H9 (cell line): ENCODE measurements at regions not wholly inside any gene's neighbourhood (a gene's known extent, or its start where the extent isn't known, plus 50 kb on each side); places are given as distances from the start of the nearest gene placed in this dataset.
A peak's percentile ranks its signal among the peaks of the same experiment; 100 is the strongest.

Experiments used
- DNase-seq: peaks from one replicate; pipeline ENCODE4 v3.0.0-alpha.2; 2017
- H2AFZ ChIP-seq: one replicate; pipeline ENCODE4 v1.6.1; 2013; ENCODE audit warnings: mild to moderate bottlenecking, low read length, control low read depth, moderate library complexity
- H2AK5ac ChIP-seq: 2 replicates; pipeline ENCODE4 v1.6.1; 2013; ENCODE audit warnings: low read length, control low read depth, mixed read lengths; ENCODE audit not compliant: insufficient read length
- H2BK120ac ChIP-seq: one replicate; pipeline ENCODE4 v1.6.1; 2013; ENCODE audit warnings: low read depth, mild to moderate bottlenecking, low read length, control low read depth, inconsistent platforms; ENCODE audit not compliant: poor library complexity, severe bottlenecking
- H2BK12ac ChIP-seq: 2 replicates; pipeline ENCODE4 v1.6.1; 2013; ENCODE audit warnings: low read length, control low read depth, mixed read lengths, low read depth; ENCODE audit not compliant: insufficient read length
- H2BK15ac ChIP-seq: 2 replicates; pipeline ENCODE4 v1.6.1; 2013; ENCODE audit warnings: low read depth, low read length, control low read depth
- H2BK20ac ChIP-seq: one replicate; pipeline ENCODE4 v1.6.1; 2013; ENCODE audit warnings: low read depth, mild to moderate bottlenecking, low read length, control low read depth, inconsistent platforms; ENCODE audit not compliant: poor library complexity, severe bottlenecking
- H2BK5ac ChIP-seq: 2 replicates; pipeline ENCODE4 v1.6.1; 2013; ENCODE audit warnings: low read length, control low read depth, mixed read lengths; ENCODE audit not compliant: insufficient read length
- H3K14ac ChIP-seq: 2 replicates; pipeline ENCODE4 v1.6.1; 2013; ENCODE audit warnings: low read length, control low read depth; ENCODE audit not compliant: insufficient read depth
- H3K18ac ChIP-seq: 2 replicates; pipeline ENCODE4 v1.6.1; 2013; ENCODE audit warnings: low read depth, mild to moderate bottlenecking, mixed read lengths, low read length, control low read depth; ENCODE audit not compliant: insufficient read length
- H3K23ac ChIP-seq: 2 replicates; pipeline ENCODE4 v1.6.1; 2013; ENCODE audit warnings: low read length, control low read depth, mixed read lengths, low read depth; ENCODE audit not compliant: insufficient read length
- H3K23me2 ChIP-seq: 2 replicates; pipeline ENCODE4 v1.6.1; 2013; ENCODE audit warnings: low read depth, mild to moderate bottlenecking, mixed read lengths, low read length, control low read depth; ENCODE audit not compliant: insufficient read length, poor library complexity, severe bottlenecking
- H3K27ac ChIP-seq: 2 replicates; pipeline ENCODE4 v1.5.1; 2013; ENCODE audit warnings: low read length, control low read depth, mixed read lengths, low read depth; ENCODE audit not compliant: insufficient read length
- H3K27me3 ChIP-seq: 2 replicates; pipeline ENCODE4 v1.6.1; 2013; ENCODE audit warnings: low read length, control low read depth, inconsistent platforms; ENCODE audit not compliant: insufficient read depth
- H3K4ac ChIP-seq: 2 replicates; pipeline ENCODE4 v1.6.1; 2013; ENCODE audit warnings: low read depth, mild to moderate bottlenecking, control low read depth, inconsistent platforms, low read length, moderate library complexity
- H3K4me1 ChIP-seq: 2 replicates; pipeline ENCODE4 v1.6.1; 2013; ENCODE audit warnings: low read length, control low read depth, inconsistent platforms; ENCODE audit not compliant: insufficient read depth
- H3K4me2 ChIP-seq: 2 replicates; pipeline ENCODE4 v1.6.1; 2013; ENCODE audit warnings: low read length, control low read depth, mixed read lengths; ENCODE audit not compliant: insufficient read length, insufficient read depth
- H3K56ac ChIP-seq: 2 replicates; pipeline ENCODE4 v1.6.1; 2013; ENCODE audit warnings: low read depth, mild to moderate bottlenecking, mixed read lengths, low read length, control low read depth; ENCODE audit not compliant: insufficient read length
- H3K79me1 ChIP-seq: 2 replicates; pipeline ENCODE4 v1.6.1; 2013; ENCODE audit warnings: low read depth, mild to moderate bottlenecking, moderate library complexity, low read length, control low read depth, inconsistent platforms; ENCODE audit not compliant: insufficient read depth, poor library complexity, severe bottlenecking
- H3K79me2 ChIP-seq: 2 replicates; pipeline ENCODE4 v1.6.1; 2013; ENCODE audit warnings: low read length, control low read depth, inconsistent platforms; ENCODE audit not compliant: insufficient read depth
- H3K9ac ChIP-seq: 2 replicates; pipeline ENCODE4 v1.6.1; 2013; ENCODE audit warnings: low read length, control low read depth, mixed read lengths; ENCODE audit not compliant: insufficient read length; ENCODE audit errors: extremely low read depth
- H3K9me3 ChIP-seq: one replicate; pipeline ENCODE4 v1.6.1; 2013; ENCODE audit warnings: low read depth, low read length, inconsistent platforms; ENCODE audit not compliant: control insufficient read depth
- H3T11ph ChIP-seq: one replicate; pipeline ENCODE4 v1.6.1; 2013; ENCODE audit warnings: mild to moderate bottlenecking, low read length, control low read depth, inconsistent platforms
- H4K20me1 ChIP-seq: one replicate; pipeline ENCODE4 v1.6.1; 2013; ENCODE audit not compliant: control insufficient read depth, insufficient read length, insufficient read depth
- H4K5ac ChIP-seq: 2 replicates; pipeline ENCODE4 v1.6.1; 2013; ENCODE audit warnings: low read depth, mild to moderate bottlenecking, mixed read lengths, low read length, control low read depth; ENCODE audit not compliant: insufficient read length
- H4K8ac ChIP-seq: replicated peaks from 2 replicates; pipeline ENCODE4 v1.6.1; 2013; ENCODE audit warnings: low read length, control low read depth, mixed read lengths, low read depth; ENCODE audit not compliant: insufficient read length
- H4K91ac ChIP-seq: 2 replicates; pipeline ENCODE4 v1.6.1; 2013; ENCODE audit warnings: low read depth, mild to moderate bottlenecking, moderate library complexity, mixed read lengths, low read length, control low read depth; ENCODE audit not compliant: insufficient read length
- H3K27ac Mint-ChIP-seq, 3 experiments: 2 replicates in 2 of 3; 3 replicates in 1 of 3; pipeline ENCODE4 v1.8.0; 2020 to 2021; ENCODE audit warnings: mixed read lengths in 3 of 3, mild to moderate bottlenecking in 1 of 3, moderate library complexity in 1 of 3
- H3K27me3 Mint-ChIP-seq: 2 replicates; pipeline ENCODE4 v1.8.0; 2021; ENCODE audit warnings: low read depth, mild to moderate bottlenecking, moderate library complexity, mixed read lengths
- H3K36me3 Mint-ChIP-seq, 3 experiments: 2 replicates in 2 of 3; 3 replicates in 1 of 3; pipeline ENCODE4 v1.8.0; 2020 to 2021; ENCODE audit warnings: low read depth in 3 of 3, mixed read lengths in 3 of 3; ENCODE audit not compliant: insufficient read depth in 1 of 3
- H3K4me1 Mint-ChIP-seq, 2 experiments: 2 replicates each; pipeline ENCODE4 v1.8.0; 2020; ENCODE audit warnings: mixed read lengths in 2 of 2
- H3K4me3 Mint-ChIP-seq, 2 experiments: 2 replicates in 1 of 2; 3 replicates in 1 of 2; pipeline ENCODE4 v1.8.0; 2020 to 2021; ENCODE audit warnings: mild to moderate bottlenecking in 2 of 2, mixed read lengths in 2 of 2, moderate library complexity in 1 of 2
- H3K9me3 Mint-ChIP-seq, 2 experiments: 2 replicates in 1 of 2; 3 replicates in 1 of 2; pipeline ENCODE4 v1.8.0; 2020; ENCODE audit warnings: mild to moderate bottlenecking in 2 of 2, mixed read lengths in 2 of 2, moderate library complexity in 1 of 2
- WGBS: extraction: QIAGEN DNeasy Blood & Tissue Kit; methylation state at CpG from one replicate; pipeline ENCODE4 v1.1.7; 2013; ENCODE audit warnings: missing lambda C conversion rate, low lambda C conversion rate, mixed read lengths; ENCODE audit not compliant: insufficient read length; ENCODE audit errors: extremely low coverage; 5-methylcytosine and 5-hydroxymethylcytosine counted together
- TF ChIP-seq, protein P1 (sequence below): fragments of 200-600 bp; sonication (generic); conservative IDR thresholded peaks from 3 replicates; pipeline ENCODE4 v1.8.0; 2021; ENCODE audit warnings: antibody characterized with exemption, mild to moderate bottlenecking

DNA sequence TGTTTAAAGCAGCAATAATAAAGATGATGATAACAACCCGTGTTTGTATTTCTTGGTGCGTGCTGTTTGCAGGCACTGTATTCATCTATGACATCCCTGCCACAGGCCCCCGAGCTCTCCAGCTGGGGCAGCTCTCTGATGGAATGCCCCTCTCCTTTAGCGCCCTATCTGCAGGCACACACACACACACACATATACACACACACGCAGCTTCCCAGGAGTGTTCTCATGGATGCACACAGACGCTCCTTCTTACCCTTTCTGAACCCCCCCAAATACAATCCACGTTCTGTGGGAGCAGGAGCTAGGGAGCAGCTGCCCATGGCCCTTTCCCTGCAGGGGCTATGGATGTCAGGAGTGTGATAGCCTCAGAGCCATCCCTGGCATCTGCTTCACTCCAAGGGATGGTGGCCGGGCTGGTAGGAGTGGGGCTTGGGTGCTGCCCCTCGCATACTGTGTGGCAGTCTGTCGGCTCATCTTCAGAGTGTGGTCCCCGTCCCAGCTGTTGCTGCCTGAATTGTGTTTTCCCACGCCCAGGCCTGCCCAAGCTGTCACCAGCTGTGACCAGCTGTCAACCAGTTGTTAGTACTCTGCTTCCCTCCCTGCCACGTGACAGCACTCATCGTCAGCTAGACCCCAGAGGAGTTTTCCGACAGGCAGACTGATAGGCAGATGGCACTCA is 50.8 kb upstream of the MYCN start:
- H3K4me1 Mint-ChIP-seq, result peaks cover 39 to 51% of the 10 kb centered on the region in 2 experiments
- Histone ChIP-seq H2BK20ac (no peak overlapping the region), H3T11ph (no peak overlapping the region), H2BK12ac (no peak overlapping the region), H3K18ac (no peak overlapping the region), H3K4me2 (no peak overlapping the region), H3K4ac (no peak overlapping the region), H2BK5ac (no peak overlapping the region), H3K56ac (no peak overlapping the region), H2AFZ (no peak overlapping the region), H3K27ac (no peak overlapping the region), H2BK120ac (no peak overlapping the region), H3K9me3 (no peaks in the 10 kb centered on the region), H2AK5ac (no peak overlapping the region), H3K79me2 (no peaks in the 10 kb centered on the region), H3K27me3 (no peaks in the 10 kb centered on the region), H3K9ac (no peak overlapping the region), H2BK15ac (no peak overlapping the region), H3K23me2 (no peaks in the 10 kb centered on the region), H3K23ac (no peak overlapping the region), H4K91ac (no peak overlapping the region), H4K8ac (no peak overlapping the region), H4K5ac (no peak overlapping the region), H3K4me1 (peaks cover 11% of the 10 kb centered on the region; the same call in 1 of the 2 replicates), H3K79me1 (no peaks in the 10 kb centered on the region), H4K20me1 (no peaks in the 10 kb centered on the region), H3K14ac (no peak overlapping the region)
- TF ChIP-seq, protein P1, sequence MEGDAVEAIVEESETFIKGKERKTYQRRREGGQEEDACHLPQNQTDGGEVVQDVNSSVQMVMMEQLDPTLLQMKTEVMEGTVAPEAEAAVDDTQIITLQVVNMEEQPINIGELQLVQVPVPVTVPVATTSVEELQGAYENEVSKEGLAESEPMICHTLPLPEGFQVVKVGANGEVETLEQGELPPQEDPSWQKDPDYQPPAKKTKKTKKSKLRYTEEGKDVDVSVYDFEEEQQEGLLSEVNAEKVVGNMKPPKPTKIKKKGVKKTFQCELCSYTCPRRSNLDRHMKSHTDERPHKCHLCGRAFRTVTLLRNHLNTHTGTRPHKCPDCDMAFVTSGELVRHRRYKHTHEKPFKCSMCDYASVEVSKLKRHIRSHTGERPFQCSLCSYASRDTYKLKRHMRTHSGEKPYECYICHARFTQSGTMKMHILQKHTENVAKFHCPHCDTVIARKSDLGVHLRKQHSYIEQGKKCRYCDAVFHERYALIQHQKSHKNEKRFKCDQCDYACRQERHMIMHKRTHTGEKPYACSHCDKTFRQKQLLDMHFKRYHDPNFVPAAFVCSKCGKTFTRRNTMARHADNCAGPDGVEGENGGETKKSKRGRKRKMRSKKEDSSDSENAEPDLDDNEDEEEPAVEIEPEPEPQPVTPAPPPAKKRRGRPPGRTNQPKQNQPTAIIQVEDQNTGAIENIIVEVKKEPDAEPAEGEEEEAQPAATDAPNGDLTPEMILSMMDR, result no peak
- WGBS, result no CpG with 5 or more reads among the region's 15 CpGs
- no peak for DNase-seq
- peak overlapping the region in 1 of 3 experiments; percentile 80; a peak in 1 of 7 replicates for H3K27ac Mint-ChIP-seq
- H3K27me3 Mint-ChIP-seq, result peaks cover 2% of the 10 kb centered on the region; the same call in 1 of the 2 replicates
- H3K36me3 Mint-ChIP-seq, result no peaks in the 10 kb centered on the region
- H3K4me3 Mint-ChIP-seq, result peak overlapping the region in 1 of 2 experiments; percentile 19; a peak in 1 of 5 replicates
- no peaks in the 10 kb centered on the region for H3K9me3 Mint-ChIP-seq
